ENCODE measurements at regions not wholly inside any gene's neighbourhood (a gene's known extent, or its start where the extent isn't known, plus 50 kb on each side); places are given as distances from the start of the nearest gene placed in this dataset.
A peak's percentile ranks its signal among the peaks of the same experiment; 100 is the strongest.

- DNase-seq, result no peak
These were observed 277.4 kb upstream of the PLXNA2 start for GRCh38 chr1:208521534-208521933.

- no peak for DNase-seq
These were observed 278.8 kb upstream of the PLXNA2 start for GRCh38 chr1:208523007-208523406.

GRCh38 chr1:208524376-208524775 lies 280.2 kb upstream of the PLXNA2 start:
- no peak for DNase-seq

- DNase-seq, result peak; percentile 31
These were observed 280.7 kb upstream of the PLXNA2 start for GRCh38 chr1:208524925-208525324.

GRCh38 chr1:208525417-208525816 lies 281.2 kb upstream of the PLXNA2 start:
- no peak for DNase-seq

GRCh38 chr1:208526613-208527125 lies 282.5 kb upstream of the PLXNA2 start:
- no peak for DNase-seq

- no peak for DNase-seq
These were observed 283.0 kb upstream of the PLXNA2 start for GRCh38 chr1:208527156-208527555.

GRCh38 chr1:208528578-208529240 lies 284.5 kb upstream of the PLXNA2 start:
- DNase-seq, result no peak

- DNase-seq, result no peak
These were observed 287.0 kb upstream of the PLXNA2 start for GRCh38 chr1:208531003-208531750.

GRCh38 chr1:208533746-208534598 lies 289.8 kb upstream of the PLXNA2 start:
- DNase-seq, result no peak

GRCh38 chr1:208534599-208534897 lies 290.4 kb upstream of the PLXNA2 start:
- no peak for DNase-seq

GRCh38 chr1:208534979-208535378 lies 290.8 kb upstream of the PLXNA2 start:
- DNase-seq, result no peak

GRCh38 chr1:208535511-208535910 lies 291.3 kb upstream of the PLXNA2 start:
- DNase-seq, result no peak

GRCh38 chr1:208536212-208536611 lies 292.0 kb upstream of the PLXNA2 start:
- DNase-seq, result peak; percentile 68

- no peak for DNase-seq
These were observed 293.0 kb upstream of the PLXNA2 start for GRCh38 chr1:208537198-208537597.

- no peak for DNase-seq
These were observed 293.9 kb upstream of the PLXNA2 start for GRCh38 chr1:208538078-208538477.

- DNase-seq, result no peak
These were observed 294.4 kb upstream of the PLXNA2 start for GRCh38 chr1:208538587-208538986.

- no peak for DNase-seq
These were observed 296.5 kb upstream of the PLXNA2 start for GRCh38 chr1:208540724-208541123.

GRCh38 chr1:208541225-208541855 lies 297.2 kb upstream of the PLXNA2 start:
- DNase-seq, result no peak

GRCh38 chr1:208542309-208542708 lies 298.1 kb upstream of the PLXNA2 start:
- DNase-seq, result no peak

GRCh38 chr1:208544053-208544452 lies 299.9 kb upstream of the PLXNA2 start:
- no peak for DNase-seq

GRCh38 chr1:208544794-208545193 lies 300.6 kb upstream of the PLXNA2 start:
- no peak for DNase-seq

- DNase-seq, result no peak
These were observed 306.8 kb upstream of the PLXNA2 start for GRCh38 chr1:208551024-208551423.
